Posterior vena cava (tissue), 2 donors: ENCODE measurements at regions not wholly inside any gene's neighbourhood (a gene's known extent, or its start where the extent isn't known, plus 50 kb on each side); places are given as distances from the start of the nearest gene placed in this dataset.

Experiments used
- DNase-seq: peaks from one replicate; pipeline ENCODE4 v3.0.0-alpha.2; 2020; ENCODE audit warnings: low spot score
- intact Hi-C, 2 donors: fragments of 100-400 bp; cut with DNase I; formaldehyde crosslinking; loops; one replicate each; pipeline versions ENCODE4 v1.14.1 to v1.14.2; 2022 to 2023
- donor health status: DM: yes; HTN: yes; CAD: no.
- donor health status: DM: yes; HTN: yes; CAD: no.

DNA sequence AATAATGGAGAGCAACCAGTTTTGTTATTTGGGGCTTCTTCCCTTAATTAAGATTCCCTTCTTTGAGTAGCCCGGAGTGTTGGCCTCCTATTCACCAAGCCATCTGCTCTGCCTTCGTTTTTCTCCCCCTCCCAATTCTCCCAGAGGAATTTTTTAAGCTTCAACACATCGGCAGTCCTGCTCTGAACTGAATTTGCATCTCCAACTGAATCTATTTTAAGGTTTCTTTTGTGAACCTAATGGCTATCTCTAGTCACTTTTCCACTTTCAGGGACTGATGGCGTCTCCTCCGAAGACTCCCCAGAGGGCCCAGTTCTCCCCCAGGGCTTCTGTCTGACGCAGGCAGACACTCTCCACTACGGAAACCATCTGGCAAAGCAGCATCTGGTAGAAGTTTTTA, 280.2 kb downstream of the ADGRA3 start:
- DNase-seq, result no peak
- intact Hi-C loops, result loop anchor here in 1 of 2 donors (1.0 kb wide), 1 partner anchor 25 kb away; no protein-coding TSS in a partner anchor

DNA sequence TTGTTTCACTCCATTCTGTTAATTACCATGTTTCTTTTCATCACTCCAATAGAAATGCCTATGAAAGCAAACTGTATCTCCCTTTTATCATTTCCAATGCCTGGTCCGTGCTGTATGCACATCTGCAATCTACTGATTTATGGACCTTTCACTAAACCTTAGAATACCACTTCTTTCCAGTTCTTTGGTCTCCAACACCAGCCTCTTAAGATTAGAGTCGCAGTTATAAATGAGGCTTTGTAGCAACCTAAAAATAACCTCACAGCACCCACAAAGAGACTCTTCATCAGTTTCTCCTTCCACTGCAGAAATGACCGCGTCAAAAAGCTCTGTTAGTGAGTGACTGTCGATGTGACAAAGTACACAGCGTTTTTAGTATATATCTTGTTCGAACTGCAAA, 282.6 kb downstream of the ADGRA3 start:
- DNase-seq, result no peak
- intact Hi-C loops, result no loop called here

DNA sequence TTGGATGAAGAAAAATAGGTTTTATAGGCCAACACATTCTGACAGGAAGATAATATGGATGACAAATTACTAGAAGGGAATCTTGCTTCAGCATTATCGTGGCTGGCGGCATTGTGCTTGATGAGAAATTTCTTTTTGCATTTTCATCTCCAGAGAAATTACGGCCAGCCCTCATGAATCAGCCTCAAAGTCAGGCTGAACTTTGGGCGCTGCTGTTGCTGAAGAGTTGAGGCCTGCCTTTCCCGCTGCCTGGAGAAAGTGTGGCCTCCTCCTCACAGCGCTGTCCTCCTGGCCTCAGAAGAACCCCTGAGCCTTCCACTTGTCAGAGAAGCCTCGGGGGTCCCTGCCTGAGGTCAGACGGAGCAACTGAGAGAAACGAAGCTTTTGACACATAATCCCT, 272.4 kb upstream of the KCNIP4 start:
- peak; percentile 74 for DNase-seq
- intact Hi-C loops, result no loop called here

DNA sequence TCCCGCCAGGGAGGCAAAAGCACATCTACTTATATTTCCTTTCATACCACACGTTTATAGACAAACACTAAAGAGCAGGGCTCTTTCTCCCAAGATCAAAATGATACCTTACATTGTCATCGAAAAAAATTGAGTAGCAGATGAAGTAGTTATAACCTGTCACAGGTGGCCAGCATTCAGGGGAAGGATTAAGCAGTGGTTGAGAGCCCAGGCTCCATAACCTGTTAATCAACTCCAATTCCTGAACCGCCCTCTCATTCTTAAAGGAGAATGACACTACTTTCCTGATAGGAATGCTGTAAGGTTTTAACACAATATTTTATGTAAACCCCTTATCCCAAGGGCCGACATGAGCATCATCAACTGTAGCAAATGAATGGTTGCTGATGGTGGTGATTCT, 268.9 kb upstream of the KCNIP4 start:
- no peak for DNase-seq
- intact Hi-C loops, result no loop called here

DNA sequence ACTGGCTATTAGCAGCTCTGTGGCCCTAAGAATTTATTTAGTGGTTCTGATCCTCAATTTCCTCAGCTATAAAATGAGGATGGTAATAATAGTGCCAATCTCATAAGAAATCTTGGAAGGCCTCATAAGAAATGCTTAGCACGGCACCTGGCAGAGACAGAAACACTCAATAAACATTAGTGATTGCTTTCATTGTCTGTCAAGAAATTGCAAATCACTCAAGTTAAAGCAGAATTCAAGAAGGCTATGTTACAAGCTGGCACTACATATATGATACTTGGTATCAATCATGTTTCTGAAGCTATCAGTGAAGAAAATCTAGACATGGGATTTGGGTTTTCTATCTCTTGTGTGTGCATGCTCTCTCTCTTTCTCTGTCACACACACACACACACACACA, 267.7 kb upstream of the KCNIP4 start:
- intact Hi-C loops, result no loop called here
- DNase-seq, result no peak

DNA sequence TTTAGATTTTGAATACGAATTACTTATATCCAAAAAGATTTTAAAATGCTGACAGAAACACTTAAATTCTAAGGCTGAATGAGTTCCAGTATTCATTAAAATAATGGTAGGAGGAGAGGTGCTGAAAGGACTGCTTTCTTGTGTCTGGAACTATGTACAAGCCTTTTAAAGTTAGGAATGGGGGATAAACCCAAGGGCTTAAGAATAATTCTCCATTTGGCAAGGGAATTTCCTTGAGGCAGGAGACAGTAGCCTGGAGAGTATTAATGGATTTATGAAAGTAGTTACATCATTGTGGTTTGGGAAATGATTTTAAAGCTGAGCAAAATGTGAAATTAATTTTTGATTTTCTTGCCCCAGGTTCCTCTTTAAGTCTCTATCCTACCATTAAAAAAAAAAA, 266.5 kb upstream of the KCNIP4 start:
- intact Hi-C loops, result no loop called here
- DNase-seq, result no peak

DNA sequence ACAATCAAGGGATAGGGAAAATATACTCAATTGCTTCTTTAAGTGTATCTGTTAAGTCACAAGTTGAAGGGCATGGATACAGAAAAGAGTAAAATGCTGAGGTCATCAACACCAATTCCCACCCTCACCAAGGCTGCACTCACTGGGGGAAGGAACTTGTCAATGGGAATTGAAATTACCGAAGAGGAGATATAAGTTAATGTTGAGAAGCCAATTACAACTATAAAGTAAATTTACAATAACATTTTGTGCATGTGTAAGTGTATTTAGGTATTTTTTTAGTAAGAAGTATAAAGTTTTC, 255.1 kb upstream of the KCNIP4 start:
- intact Hi-C loops, result no loop called here
- no peak for DNase-seq

DNA sequence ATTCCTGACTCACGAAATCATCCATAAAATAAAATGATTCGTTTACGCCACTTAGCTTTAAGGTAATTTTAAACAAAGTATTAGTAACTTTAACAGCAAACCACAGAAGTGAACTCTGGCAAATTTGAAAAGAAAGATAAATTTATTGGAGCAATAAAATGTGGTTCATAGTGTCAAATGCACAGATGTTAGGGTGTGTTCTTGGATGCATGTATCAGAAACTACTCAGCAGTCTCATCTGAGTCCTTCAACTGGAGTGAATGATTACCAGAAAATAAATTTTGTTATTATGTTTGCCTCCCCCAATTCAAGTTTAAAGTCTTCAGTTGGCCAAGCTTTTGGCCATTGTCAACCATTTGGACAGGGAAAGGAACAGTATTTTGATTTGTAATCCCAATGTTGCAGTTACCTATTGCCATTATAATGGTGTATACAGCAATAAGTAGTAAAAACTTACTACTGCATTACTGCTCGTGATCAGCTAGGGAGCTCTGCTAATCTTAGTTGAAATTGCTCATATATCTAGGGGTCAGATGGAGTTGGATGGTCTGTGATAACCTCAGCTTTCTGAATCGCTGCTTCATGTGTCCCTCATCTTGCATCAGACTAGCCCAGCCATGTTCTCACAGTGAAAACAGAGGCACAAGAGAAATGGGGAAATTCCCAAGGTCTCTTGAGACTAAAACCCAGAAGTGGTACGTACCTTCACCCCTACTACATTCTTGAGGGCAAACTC, 254.6 kb upstream of the KCNIP4 start:
- no peak for DNase-seq
- intact Hi-C loops, result no loop called here

DNA sequence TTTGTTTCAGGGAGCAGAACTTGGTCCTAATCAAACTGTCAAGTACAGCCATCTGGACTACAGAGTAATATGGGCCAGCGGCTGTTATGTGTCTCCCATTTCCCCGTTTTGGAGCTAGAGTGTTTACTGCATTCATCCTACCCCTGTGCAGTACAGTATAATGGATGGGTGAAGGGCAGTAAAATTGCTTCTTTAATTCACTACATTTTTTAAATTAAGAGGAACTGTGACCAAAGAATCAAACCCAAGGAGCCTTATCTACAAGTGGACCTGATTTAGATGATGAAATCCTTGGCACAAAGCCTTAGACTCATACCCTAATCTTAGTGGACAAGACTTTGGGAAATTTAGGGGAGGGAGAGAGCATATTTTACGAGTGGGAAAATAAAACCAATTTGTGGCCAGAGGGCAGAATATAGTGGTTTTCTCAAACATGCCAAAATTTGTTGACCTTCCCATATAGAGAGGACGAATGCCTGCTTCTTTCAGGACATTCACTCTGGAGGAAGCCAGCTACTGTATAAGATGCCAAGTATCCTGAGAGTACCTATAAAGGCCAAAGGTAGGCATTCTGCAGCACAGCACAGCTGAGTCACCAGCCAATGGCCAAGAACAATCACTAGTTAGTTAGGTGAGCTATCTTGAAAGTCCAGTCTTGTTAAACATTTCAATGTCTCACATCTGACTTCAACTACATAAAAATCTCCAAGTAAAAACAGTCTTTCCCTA, 253.8 kb upstream of the KCNIP4 start:
- no peak for DNase-seq
- intact Hi-C loops, result no loop called here

DNA sequence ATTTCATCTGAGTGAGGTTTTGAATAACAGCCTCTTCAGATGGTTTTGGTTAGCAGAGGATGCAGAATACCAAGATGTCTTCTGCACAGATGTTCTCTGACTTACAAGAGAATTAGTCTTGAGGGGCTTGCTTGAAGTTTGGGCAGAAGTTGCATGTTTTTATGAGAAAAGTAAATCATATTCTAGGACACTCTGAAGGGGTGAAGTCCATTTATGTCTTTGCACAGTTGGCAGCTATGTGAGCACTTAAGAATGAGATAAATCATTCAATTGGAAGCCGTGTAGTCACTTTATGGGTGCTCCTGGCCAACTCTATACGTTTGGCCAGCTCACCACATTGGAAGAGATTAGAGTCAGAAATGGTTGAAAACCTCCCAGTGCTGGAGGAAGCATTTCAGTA, 252.7 kb upstream of the KCNIP4 start:
- no peak for DNase-seq
- intact Hi-C loops, result no loop called here

DNA sequence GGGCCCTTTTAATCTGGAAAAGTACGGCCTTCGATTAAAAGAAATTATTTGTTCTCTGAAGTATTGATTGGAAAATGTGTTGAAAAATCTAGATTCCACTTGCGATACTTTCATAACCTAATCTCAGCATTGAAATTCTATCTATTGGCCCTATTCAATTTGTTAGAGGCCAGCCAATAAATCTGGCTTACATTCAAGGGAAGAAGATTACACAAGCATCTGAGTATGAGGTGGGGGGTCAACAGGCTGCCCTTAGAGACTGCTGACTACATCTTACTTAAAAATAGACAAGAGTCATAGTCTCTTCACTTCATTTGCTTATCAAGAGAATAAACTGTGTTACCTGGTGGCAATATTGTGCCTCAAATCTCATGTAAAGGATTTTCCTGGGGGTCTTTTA, 248.0 kb upstream of the KCNIP4 start:
- no peak for DNase-seq
- intact Hi-C loops, result no loop called here

DNA sequence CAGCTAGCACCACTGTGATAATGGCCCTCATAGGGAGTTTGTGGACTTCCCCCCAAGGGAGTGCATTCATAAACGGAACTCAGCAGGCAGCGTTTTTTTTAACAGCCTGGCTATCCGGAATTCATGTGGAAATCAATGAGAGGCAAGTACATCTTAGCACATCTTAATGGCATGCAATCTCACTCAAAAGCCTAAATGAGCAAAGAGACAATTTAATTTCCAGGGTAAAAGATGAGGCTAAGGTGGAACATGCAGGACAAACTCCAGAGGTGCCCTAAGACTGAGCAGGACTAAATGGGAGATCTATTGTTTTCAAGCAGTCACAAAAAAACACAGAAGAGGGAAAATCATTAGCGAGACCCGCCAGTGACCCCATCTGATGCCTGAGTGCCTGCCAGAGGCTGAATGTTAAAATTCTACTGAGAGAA, 243.5 kb upstream of the KCNIP4 start:
- intact Hi-C loops, result no loop called here
- DNase-seq, result no peak

DNA sequence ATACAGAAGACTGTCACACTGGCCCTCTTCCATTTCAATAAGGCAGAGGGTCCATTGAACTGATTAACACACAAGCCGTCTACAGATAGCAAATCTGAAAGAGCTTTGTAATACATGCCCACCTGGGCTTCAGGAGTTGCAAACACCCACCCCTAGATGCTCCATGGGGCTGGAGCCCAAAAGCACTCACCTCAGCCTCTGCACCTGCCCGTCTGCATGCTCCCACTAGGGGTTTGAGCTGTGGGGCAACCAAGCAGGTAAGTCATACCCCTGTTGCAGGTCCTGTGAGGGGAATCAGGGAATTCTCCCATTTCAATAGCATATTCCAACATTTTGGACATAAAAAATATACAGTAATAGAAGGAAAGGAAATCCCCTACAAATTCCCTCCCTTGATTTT, 243.0 kb upstream of the KCNIP4 start:
- intact Hi-C loops, result no loop called here
- DNase-seq, result no peak

DNA sequence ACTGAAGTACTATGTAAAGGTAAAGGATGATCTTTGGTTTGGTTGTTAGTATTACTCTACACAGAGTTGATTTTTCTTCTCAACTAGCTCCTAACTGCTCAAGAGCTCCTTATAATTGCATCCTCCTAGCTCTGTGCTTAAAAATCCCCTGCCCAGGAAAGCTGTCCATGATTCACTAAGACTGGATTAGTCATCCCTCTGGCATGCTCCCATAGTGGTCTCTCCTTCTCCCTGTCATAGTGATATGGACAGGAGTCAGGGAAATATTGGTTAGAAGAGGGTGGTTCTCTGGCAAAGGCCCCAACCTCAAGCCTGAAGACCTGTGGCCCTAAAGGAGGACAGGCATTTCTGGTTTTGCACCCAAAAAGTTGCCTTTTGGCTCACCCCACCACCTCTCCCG, 242.3 kb upstream of the KCNIP4 start:
- intact Hi-C loops, result no loop called here

DNA sequence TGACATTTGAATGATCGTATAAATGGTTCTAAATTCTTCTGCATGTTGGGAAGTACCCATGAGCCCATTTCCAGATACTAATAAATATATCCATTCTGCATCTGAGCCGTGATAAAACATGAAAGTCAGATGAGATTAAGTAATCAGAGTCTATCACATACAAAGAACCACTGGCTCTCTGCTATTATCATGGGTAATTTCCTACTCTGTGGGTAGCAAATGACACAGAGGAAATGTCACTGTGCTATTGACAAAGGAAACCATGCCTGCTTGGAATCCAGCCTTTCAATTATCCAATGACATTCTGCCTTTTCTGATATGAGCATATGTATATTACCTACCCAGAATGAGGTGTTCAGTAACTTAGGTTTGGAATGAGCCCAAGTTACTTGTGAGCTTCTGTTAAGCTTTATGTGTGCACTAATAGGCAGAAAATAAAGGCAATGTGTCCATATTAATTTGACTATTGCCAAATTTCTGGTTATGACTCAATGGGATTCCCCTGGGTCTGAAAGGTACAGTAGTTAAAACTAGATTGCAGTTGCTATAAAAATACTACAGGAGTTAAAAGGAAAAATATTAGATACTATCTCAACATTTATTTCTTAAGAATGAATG, 238.7 kb upstream of the KCNIP4 start:
- no peak for DNase-seq
- intact Hi-C loops, result no loop called here

More for the DNA sequence above, 242.3 kb upstream of the KCNIP4 start:
- DNase-seq, result no peak

DNA sequence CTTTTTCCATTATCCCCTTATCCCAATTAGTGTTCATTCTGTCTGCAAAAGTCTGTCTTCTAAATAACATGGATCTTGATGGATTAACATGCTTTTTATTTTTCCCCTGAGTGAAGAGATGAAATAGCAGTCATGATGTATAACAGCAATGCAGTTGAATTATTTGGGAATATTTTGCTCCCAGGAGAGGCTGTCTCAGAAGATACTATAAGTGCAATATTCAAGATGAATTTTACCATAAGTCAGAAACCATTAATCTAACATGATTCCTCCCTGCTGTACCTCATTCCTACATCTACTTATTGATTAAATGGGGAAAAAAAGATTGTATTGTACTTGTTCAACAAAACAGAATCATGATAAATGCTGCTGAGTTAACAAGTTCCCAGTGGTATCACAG, 233.2 kb upstream of the KCNIP4 start:
- DNase-seq, result no peak
- intact Hi-C loops, result no loop called here

DNA sequence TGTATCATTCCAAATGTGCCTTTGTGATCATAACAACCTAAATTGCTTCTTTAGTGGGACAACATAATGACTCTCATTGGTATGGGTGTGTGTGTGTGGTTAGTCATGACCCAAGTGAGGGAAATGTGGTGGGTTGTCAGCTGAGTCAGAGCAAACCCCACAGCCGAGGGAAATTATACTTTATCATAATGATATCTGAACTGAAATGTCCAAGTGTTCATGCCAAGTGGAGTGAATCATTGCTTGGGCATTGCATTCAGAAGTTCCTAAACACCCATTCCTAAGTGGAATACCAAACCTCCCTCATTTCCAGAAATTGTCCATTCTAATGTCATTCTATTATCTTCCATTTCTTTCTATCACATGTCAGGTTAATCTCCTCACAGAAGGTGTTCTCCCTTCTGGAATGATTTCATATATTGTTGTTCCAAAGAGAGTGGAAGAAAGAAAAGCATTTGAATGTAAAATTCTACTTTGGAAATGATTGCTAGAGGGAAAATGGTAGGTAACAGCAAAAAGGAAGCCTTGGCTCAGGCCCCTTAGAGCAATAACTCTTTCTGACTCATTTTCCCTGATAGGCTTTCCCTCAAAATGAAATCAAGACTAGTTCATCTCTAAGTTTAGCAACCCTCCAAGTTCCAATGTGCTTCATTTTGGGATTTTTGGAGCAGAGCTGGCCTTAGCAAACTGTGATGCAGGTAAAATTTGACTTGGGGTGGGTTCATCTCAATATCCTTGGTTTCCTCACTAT, 230.7 kb upstream of the KCNIP4 start:
- intact Hi-C loops, result no loop called here
- no peak for DNase-seq

DNA sequence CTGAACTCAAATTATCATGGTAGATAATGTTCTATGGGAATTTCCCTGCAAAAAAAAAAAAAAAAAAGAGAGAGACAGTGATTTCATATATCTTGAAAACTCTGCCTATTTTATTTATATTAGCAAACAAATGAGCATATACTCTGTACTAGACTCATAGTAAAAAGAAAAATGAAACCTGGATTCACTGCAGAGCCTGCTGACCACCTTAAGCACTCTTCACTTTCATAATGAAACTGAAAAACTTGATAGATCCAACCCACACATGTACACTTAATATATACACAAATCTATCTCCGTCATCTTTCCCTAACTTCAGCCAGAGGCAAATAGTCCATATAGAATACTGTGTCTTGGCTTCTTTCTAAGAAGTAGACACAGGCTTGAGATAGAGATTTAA, 226.1 kb upstream of the KCNIP4 start:
- DNase-seq, result no peak
- intact Hi-C loops, result no loop called here

DNA sequence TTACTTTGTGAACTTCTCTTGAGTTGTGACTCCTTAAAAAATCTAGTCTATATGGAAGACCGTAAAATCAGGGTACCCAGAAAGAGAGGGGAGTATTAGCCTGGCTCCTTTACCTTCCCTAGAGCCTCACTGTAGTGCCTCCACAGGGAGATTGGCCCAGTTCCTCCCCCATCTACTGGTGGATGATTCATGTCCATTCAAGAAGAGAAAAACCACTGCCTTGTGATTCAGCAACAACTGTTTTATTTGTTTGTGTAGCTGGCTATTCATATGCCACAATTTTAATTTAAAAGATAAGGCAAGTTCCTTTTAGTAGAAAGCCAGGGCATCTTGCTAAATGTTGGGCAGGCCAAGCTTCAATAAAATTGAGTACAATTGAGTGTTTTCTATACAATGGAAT, 221.8 kb upstream of the KCNIP4 start:
- intact Hi-C loops, result no loop called here
- no peak for DNase-seq

DNA sequence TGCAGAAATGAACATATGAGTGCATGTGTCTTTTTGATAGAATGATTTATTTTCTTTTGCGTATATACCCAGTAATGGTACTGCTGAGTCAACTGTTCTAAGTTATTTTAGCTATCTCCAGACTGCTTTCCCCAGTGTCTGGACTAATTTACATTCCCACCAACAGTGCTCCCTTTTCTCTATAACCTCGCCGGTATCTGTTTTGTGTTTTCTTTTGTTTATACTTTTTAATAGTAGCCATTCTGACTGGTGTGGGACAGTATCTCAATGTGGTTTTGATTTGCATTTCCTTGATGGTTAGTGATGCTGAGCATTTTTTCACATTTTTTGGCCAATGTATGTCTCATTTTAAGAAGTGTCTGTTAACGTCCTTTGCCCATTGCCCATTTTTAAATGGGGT, 218.6 kb upstream of the KCNIP4 start:
- DNase-seq, result no peak
- intact Hi-C loops, result no loop called here
